GM23338 (cell line): ENCODE measurements at regions not wholly inside any gene's neighbourhood (a gene's known extent, or its start where the extent isn't known, plus 50 kb on each side); places are given as distances from the start of the nearest gene placed in this dataset.
A peak's percentile ranks its signal among the peaks of the same experiment; 100 is the strongest.
"Not testable (repeated sequence)": the region's sequence is repeated elsewhere in the genome, so short reads cannot be mapped to it uniquely, and the experiment has no call there.

Experiments
- ATAC-seq: fragments of 200-7000 bp; cut with Tn5 transposase; 3 replicates; pipeline ENCODE4 v1.9.1; 2020
- DNase-seq: peaks from one replicate; pipeline ENCODE4 v3.0.0-alpha.2; 2015; ENCODE audit warnings: low spot score
- H2AFZ ChIP-seq: fragments of 200-600 bp; sonication (generic); 2 replicates; pipeline ENCODE4 v1.8.0; 2016; ENCODE audit warnings: antibody characterized with exemption, mild to moderate bottlenecking, moderate library complexity
- H3F3A ChIP-seq: fragments of 200-600 bp; sonication (generic); replicated peaks from 2 replicates; pipeline ENCODE4 v1.8.0; 2017; ENCODE audit warnings: antibody characterized with exemption, mixed run types, low read depth
- H3K27ac ChIP-seq: fragments of 200-600 bp; sonication (generic); 2 replicates; pipeline ENCODE4 v1.6.1; 2016; ENCODE audit warnings: low read depth
- H3K27me3 ChIP-seq: fragments of 200-600 bp; sonication (generic); 2 replicates; pipeline ENCODE4 v1.8.0; 2016; ENCODE audit warnings: mild to moderate bottlenecking, mixed run types, moderate library complexity; ENCODE audit not compliant: insufficient read depth
- H3K36me3 ChIP-seq: fragments of 200-600 bp; sonication (generic); 2 replicates; pipeline ENCODE4 v1.8.0; 2016; ENCODE audit warnings: mild to moderate bottlenecking; ENCODE audit not compliant: insufficient read depth
- H3K4me1 ChIP-seq: fragments of 200-600 bp; sonication (generic); 2 replicates; pipeline ENCODE4 v1.8.0; 2016; ENCODE audit warnings: mild to moderate bottlenecking, moderate library complexity; ENCODE audit not compliant: insufficient read depth
- H3K4me2 ChIP-seq: fragments of 200-600 bp; sonication (generic); 2 replicates; pipeline ENCODE4 v1.7.1; 2017; ENCODE audit warnings: mixed run types
- H3K4me3 ChIP-seq: fragments of 200-600 bp; sonication (generic); 2 replicates; pipeline ENCODE4 v1.6.1; 2016; ENCODE audit warnings: mixed run types
- H3K79me2 ChIP-seq: fragments of 200-600 bp; sonication (generic); replicated peaks from 2 replicates; pipeline ENCODE4 v1.8.0; 2017; ENCODE audit warnings: mild to moderate bottlenecking; ENCODE audit not compliant: insufficient read depth
- H3K9me2 ChIP-seq: fragments of 200-600 bp; sonication (generic); 2 replicates; pipeline ENCODE4 v1.8.0; 2017; ENCODE audit not compliant: insufficient read depth
- H4K20me1 ChIP-seq: fragments of 200-600 bp; sonication (generic); replicated peaks from 2 replicates; pipeline ENCODE4 v1.8.0; 2017; ENCODE audit warnings: mild to moderate bottlenecking; ENCODE audit not compliant: insufficient read depth
- H3K27ac Mint-ChIP-seq: 2 replicates; pipeline ENCODE4 v1.8.0; 2020; ENCODE audit warnings: inconsistent platforms, mild to moderate bottlenecking, moderate library complexity, mixed read lengths
- H3K27me3 Mint-ChIP-seq: 3 replicates; pipeline ENCODE4 v1.8.0; 2022; ENCODE audit warnings: low read depth, mild to moderate bottlenecking, moderate library complexity, mixed read lengths, inconsistent platforms; ENCODE audit not compliant: insufficient read depth, poor library complexity
- H3K36me3 Mint-ChIP-seq: 3 replicates; pipeline ENCODE4 v1.8.0; 2021; ENCODE audit warnings: low read depth, mild to moderate bottlenecking, inconsistent platforms, moderate library complexity, mixed read lengths
- H3K4me1 Mint-ChIP-seq: 3 replicates; pipeline ENCODE4 v1.8.0; 2020; ENCODE audit warnings: mild to moderate bottlenecking, inconsistent platforms, mixed read lengths
- H3K4me3 Mint-ChIP-seq: 3 replicates; pipeline ENCODE4 v1.8.0; 2021; ENCODE audit warnings: moderate library complexity, mild to moderate bottlenecking, inconsistent platforms, mixed read lengths
- H3K9me3 Mint-ChIP-seq: 3 replicates; pipeline ENCODE4 v1.8.0; 2020; ENCODE audit warnings: moderate library complexity, mild to moderate bottlenecking, inconsistent platforms, mixed read lengths
- CREB1 ChIP-seq: fragments of 250-450 bp; sonication (Bioruptor Pico); IDR thresholded peaks from 2 replicates; pipeline ENCODE4 v1.5.0; 2020; ENCODE audit warnings: low read depth, mild to moderate bottlenecking, moderate library complexity
- CTCF ChIP-seq, 2 experiments: fragments of 200-600 bp in 1 of 2; sonication (generic) in 1 of 2; conservative IDR thresholded peaks; 2 replicates each; pipeline versions ENCODE4 v1.5.1 to v1.6.1; 2016 to 2017; ENCODE audit warnings: antibody characterized with exemption in 2 of 2, low read depth in 2 of 2, mild to moderate bottlenecking in 2 of 2, moderate library complexity in 1 of 2
- EZH2 ChIP-seq: fragments of 200-600 bp; sonication (generic); IDR thresholded peaks from one replicate; pipeline ENCODE4 v1.8.0; 2017; ENCODE audit warnings: antibody characterized with exemption, mild to moderate bottlenecking, low read depth; ENCODE audit not compliant: unreplicated experiment
- JUNB ChIP-seq: IDR thresholded peaks from one replicate; pipeline ENCODE4 v1.6.1; 2016; ENCODE audit warnings: antibody characterized with exemption; ENCODE audit not compliant: unreplicated experiment
- NANOG ChIP-seq: IDR thresholded peaks from 2 replicates; pipeline ENCODE4 v1.6.1; 2016; ENCODE audit warnings: antibody characterized with exemption, borderline replicate concordance
- REST ChIP-seq: IDR thresholded peaks from one replicate; pipeline ENCODE4 v1.6.1; 2018; ENCODE audit warnings: antibody characterized with exemption; ENCODE audit not compliant: unreplicated experiment

GRCh38 chr6:159395609-159396008 is 226.4 kb downstream of the FNDC1 start:
- no peak for ATAC-seq
- no peaks in the 10 kb centered on the region for H3K36me3 ChIP-seq
- no peak overlapping the region for H2AFZ ChIP-seq
- no peaks in the 10 kb centered on the region for H3K79me2 ChIP-seq
- H4K20me1 ChIP-seq, result no peaks in the 10 kb centered on the region
- Mint-ChIP-seq H3K27me3 (peaks cover 4% of the 10 kb centered on the region), H3K27ac (no peak overlapping the region), H3K9me3 (peaks cover 23% of the 10 kb centered on the region), H3K4me3 (no peak overlapping the region), H3K4me1 (no peaks in the 10 kb centered on the region), H3K36me3 (peaks cover 3% of the 10 kb centered on the region; the same call in 1 of the 3 replicates)
- no peaks in the 10 kb centered on the region for H3F3A ChIP-seq
- H3K27me3 ChIP-seq, result no peaks in the 10 kb centered on the region
- no peaks in the 10 kb centered on the region for H3K4me1 ChIP-seq
- H3K9me2 ChIP-seq, result no peaks in the 10 kb centered on the region
- H3K4me2 ChIP-seq, result no peak overlapping the region
- no peak overlapping the region for H3K27ac ChIP-seq
- no peak overlapping the region for H3K4me3 ChIP-seq
- no peak for DNase-seq
- no peak for TF ChIP-seq EZH2

- ATAC-seq, H3K4me2 ChIP-seq, H3K4me1 Mint-ChIP-seq, H3K27ac Mint-ChIP-seq, H3K79me2 ChIP-seq, H3K27me3 Mint-ChIP-seq, H3K36me3 Mint-ChIP-seq, H3K9me2 ChIP-seq, H3K36me3 ChIP-seq, H3K27ac ChIP-seq, H2AFZ ChIP-seq, H3K4me1 ChIP-seq, H4K20me1 ChIP-seq, H3K4me3 Mint-ChIP-seq, H3F3A ChIP-seq, DNase-seq, H3K4me3 ChIP-seq, H3K27me3 ChIP-seq: not testable (repeated sequence)
- H3K9me3 Mint-ChIP-seq, result peaks cover 23% of the 10 kb centered on the region
Observed at GRCh38 chr6:159392695-159393094, 223.5 kb downstream of the FNDC1 start.

- Mint-ChIP-seq H3K27ac (no peak overlapping the region), H3K27me3 (no peaks in the 10 kb centered on the region)
- no peak for TF ChIP-seq JUNB
- no peak for TF ChIP-seq NANOG
- TF ChIP-seq REST, result no peak
- no peak for TF ChIP-seq CREB1 (CRISPR knock-in tag)
- no peak for TF ChIP-seq CTCF (conservative IDR thresholded peaks at IDR 0.05; ENCODE audit: low read depth in 2 of 2)
Observed at GRCh38 chr6:159390381-159390780, 221.2 kb downstream of the FNDC1 start.

More at GRCh38 chr6:159390381-159390780, 221.2 kb downstream of the FNDC1 start:
- no peak overlapping the region for H3K4me3 ChIP-seq
- H3K27ac ChIP-seq, result no peak overlapping the region
- H3K4me2 ChIP-seq, result no peak overlapping the region
- H3K79me2 ChIP-seq, result no peaks in the 10 kb centered on the region
- peak overlapping the region; percentile 54 for H2AFZ ChIP-seq
- no peaks in the 10 kb centered on the region for H3F3A ChIP-seq
- no peaks in the 10 kb centered on the region for H4K20me1 ChIP-seq
- H3K9me3 Mint-ChIP-seq, result peaks cover 23% of the 10 kb centered on the region
- H3K4me1 Mint-ChIP-seq, result no peaks in the 10 kb centered on the region
- H3K4me3 Mint-ChIP-seq, result no peak overlapping the region
- H3K4me1 ChIP-seq, result no peaks in the 10 kb centered on the region
- no peaks in the 10 kb centered on the region for H3K9me2 ChIP-seq
- peaks cover 3% of the 10 kb centered on the region; the same call in 1 of the 3 replicates for H3K36me3 Mint-ChIP-seq
- no peaks in the 10 kb centered on the region for H3K27me3 ChIP-seq
- ATAC-seq (no peak), DNase-seq (no peak)
- H3K36me3 ChIP-seq, result no peaks in the 10 kb centered on the region
